NCI-H1930 (cell line): ENCODE measurements at regions not wholly inside any gene's neighbourhood (a gene's known extent, or its start where the extent isn't known, plus 50 kb on each side); places are given as distances from the start of the nearest gene placed in this dataset.

Source experiments
- DNase-seq, 2 experiments: peaks; one replicate each; lab custom pipeline; 2025; lab: John Stamatoyannopoulos, UW

DNA sequence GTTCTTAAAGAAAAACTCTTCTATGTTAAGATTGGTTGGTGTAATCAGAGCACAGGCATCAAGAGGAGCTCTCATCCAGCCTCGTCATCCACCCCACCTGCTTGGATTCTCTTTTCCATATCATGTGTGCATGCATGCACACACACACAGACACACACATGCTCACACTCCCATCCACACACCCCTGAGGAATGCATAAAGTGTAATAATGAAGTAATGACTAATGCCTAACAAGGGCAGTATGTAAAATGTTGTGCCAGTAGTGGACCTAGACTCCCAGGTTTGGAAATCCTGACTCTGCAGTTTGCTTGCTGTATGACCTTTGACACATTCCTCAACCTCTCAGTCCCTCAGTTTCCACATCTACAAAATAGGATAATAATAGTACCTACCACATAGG lies 280.0 kb upstream of the ANKRD55 start:
- no peak for DNase-seq

DNA sequence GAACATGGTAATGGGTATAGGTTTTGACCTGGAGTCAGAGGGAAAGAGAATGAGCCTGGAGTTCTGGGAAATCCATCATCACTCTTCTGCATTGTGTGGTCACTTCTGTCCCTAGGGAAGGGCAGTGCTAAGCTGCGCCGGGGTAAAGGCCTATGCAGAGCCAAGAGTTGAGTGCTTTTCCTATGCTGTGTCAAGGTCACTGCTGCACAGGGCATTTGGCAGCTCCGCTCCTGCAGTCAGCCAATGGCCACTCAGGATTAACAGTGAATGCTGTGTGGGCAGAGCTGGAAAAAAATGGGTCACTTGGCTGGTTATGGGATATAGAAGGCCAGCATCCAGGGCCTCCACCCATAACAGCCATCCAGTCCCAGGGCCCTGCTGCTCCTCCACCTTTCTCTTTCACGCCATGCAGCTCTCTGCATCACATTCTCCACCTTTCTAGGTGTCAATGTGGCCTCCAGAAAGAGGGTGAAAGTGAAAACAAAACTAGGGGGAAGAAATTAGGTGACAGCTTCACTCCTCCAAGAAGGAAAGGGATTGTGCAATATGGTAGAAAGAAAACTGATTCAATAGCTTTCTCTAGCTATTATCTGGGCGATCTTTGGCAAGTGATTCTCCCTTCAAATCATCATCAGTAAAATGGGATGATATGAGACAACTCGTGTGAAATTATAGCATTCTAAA lies 279.3 kb upstream of the ANKRD55 start:
- no peak for DNase-seq

GRCh38 chr5:56511326-56511841 lies 278.3 kb upstream of the ANKRD55 start:
- DNase-seq: no peak

DNA sequence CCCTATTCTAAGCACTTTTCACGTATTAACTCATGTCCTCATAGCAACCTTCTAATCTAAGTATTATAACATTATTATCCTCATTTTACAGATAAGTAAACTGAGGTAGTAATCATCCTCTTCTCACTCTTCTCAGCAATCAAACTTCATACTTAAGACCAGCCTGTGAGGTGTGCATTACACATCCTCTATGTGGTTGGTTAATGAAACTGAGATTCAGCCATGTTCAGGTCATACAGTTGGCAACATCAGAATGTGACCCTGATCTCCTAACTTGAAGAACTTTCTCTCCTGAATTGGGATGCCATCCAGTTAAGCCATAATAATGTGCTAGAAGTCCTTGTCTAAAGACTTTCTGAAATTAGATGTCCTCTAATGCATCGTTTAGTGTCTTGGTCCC lies 275.1 kb upstream of the ANKRD55 start:
- no peak for DNase-seq

- no peak for DNase-seq
Observed at GRCh38 chr5:56507351-56507930, 274.3 kb upstream of the ANKRD55 start.

DNA sequence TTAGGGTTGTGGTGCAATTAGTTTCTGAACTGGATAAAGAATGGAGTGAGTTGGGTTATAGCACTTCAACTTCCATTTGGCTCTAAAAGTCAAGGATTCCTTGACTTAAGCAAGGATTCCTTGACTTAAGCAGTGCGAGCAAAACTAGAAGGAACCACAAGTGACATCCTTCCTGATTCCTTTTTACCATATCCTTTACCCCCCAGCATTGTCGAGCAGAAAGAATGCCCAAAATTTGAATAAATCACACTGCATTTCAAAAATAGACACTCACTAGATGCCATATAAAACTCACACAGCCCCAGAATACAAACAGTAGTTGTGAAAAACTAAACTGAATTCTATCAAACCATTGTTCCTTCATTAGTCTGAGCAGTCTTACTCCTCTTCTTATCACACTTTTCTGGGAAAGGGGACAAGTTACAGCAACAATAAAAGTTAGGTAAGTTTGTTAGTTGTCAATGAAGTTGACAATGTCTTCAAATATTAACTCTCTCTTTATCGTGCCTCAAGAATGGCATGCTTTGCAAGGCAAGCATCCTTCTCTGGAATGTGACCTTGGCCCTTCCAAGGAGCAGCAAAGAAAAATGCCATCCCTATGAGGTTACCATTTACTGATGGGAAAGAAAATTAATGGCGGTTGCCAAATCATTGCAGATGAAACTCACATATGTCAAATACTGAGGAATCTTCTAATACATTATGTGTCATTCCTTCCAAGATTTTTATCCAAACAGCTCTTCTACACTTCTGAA lies 273.3 kb upstream of the ANKRD55 start:
- DNase-seq: no peak

GRCh38 chr5:56503929-56504328 lies 270.8 kb upstream of the ANKRD55 start:
- no peak for DNase-seq

- no peak for DNase-seq
Observed at GRCh38 chr5:56501781-56502557, 268.8 kb upstream of the ANKRD55 start.

GRCh38 chr5:56499901-56500300 lies 266.8 kb upstream of the ANKRD55 start:
- no peak for DNase-seq

DNA sequence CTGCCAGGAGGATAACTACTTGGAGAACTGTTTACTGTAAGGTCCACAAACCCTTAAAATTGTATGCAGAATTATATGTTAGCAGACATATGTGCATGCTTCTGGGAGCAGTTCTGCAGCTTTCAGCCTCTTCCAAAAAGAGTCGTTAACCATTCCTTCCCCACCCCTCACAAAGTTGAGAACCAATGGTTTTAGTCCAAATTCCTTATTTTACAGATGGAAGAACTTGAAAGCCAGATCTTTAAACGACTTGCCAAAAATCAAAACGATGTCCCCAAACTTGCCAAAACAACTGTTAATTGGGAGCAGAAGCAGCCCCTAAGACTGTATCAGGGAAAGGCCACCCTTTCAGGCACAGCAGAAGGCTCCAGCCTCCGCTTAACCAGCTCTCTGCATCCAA lies 266.4 kb upstream of the ANKRD55 start:
- no peak for DNase-seq

DNA sequence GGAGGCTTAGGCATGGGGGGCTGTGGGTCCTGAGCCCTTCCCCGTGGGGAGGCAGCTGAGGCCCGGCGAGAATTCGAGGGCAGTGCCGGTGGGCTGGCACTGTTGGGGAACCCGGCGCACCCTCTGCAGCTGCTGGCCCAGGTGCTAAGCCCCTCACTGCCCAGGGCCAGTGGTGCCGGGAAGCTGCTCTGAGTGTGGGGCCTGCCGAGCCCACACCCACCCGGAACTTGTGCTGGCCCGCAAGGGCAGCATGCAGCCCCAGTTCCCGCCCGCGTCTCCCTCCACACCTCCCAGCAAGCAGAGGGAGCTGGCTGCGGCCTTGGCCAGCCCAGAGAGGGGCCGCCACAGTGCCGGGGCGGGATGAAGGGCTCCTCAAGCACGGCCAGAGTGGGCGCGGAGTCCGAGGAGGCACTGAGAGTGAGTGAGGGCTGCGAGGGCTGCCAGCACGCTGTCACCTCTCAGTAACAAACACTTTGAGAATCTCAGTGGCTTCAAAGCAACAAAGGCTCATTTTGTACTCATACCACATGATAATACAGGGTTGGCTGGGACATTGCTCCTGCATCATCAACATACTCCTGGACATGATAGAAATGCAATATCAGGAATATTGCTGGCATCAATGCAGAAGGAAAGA lies 265.7 kb upstream of the ANKRD55 start:
- no peak for DNase-seq

- DNase-seq: peak in 1 of 2 experiments; percentile 1
Observed at GRCh38 chr5:56496581-56497063, 263.5 kb upstream of the ANKRD55 start.

- DNase-seq: no peak
Observed at GRCh38 chr5:56494300-56494731, 261.2 kb upstream of the ANKRD55 start.

DNA sequence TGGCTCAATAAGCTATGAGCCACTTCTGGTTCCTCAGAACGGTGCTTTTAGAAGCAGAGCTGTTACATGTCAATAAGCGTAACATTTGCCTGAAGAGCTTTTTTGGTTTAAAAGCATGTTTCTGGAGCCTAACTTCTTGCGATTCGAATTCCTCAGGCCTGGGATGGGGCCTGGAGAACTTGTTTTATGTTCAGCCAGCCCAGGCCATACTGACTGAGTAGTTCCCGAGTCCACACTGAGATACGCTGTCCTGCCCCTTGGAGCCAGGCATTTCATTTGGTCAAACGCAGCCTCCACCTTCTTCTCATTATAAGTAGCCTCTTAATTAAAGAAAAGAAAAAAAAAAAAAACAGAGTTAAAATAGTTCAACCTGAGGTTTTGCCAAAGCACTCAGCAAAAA lies 260.6 kb upstream of the ANKRD55 start:
- DNase-seq: no peak

GRCh38 chr5:56493308-56493707 lies 260.2 kb upstream of the ANKRD55 start:
- no peak for DNase-seq

DNA sequence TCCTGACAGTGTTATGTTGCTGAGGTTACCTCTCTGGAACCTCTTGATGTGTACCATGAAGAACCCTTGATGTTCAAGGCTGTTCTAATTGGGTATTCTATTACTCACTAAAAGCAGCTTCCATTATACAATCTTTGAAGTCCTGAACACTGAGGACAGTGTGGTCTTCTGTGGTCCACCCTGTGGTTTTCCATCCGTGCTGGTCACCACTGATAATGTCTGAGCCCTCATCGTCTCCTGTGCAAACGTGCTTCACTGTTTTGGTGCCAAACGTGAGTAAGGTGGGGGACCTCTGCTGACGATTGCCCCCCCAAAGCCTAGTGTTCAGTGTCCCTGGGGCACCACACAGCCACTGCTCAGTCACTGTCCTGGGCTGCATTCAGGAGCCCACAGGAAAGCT lies 259.7 kb upstream of the ANKRD55 start:
- DNase-seq: no peak

DNA sequence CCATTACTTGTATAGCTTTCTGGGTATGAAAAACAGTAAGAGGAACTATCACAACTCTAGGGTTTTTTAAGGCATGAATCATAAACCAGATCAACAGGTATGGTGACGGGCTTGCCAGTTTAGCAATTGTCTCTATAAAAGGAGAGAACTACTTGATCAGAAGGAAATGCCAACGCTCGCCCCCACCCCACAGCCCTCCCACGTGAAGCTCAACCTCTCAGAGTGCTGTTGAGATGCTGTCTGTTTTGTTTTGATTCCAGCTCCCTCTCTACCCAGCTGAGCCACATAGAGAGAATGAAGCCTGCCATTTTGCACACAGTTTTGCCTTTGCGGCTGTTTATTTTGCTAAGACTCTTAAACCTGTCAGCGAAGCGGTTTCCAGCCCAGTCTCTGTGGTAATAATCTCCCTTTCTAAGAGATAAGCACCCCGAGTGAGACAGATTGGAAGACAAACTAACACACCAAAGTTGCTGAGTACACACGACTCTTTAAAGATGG lies 257.9 kb upstream of the ANKRD55 start:
- no peak for DNase-seq

- no peak for DNase-seq
Observed at GRCh38 chr5:56489272-56489671, 256.1 kb upstream of the ANKRD55 start.

DNA sequence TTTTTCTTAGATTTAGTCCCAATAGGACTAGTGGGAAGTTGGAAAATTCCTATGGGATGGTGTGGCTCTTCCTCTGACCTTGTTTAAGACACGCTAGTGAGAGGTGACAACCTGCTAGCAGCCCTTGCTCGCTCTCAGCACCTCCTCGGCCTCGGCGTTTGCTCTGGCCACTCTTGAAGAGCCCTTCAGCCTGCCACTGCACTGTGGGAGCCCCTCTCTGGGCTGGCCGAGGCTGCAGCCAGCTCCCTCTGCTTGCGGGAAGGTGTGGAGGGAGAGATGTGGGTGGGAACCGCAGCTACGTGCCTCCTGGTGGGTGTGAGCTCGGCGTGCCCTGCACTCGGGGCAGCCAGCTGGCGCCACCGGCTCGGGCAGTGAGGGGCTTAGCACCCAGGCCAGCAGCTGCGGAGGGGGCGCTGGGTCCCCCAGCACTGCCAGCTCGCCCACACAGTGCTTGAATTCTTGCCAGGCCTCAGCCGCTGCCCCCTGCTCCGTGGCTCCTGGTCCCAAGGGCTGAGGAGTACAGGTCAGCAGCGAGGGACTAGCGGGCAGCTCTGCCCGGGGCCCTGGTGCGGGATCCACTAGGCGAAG lies 254.5 kb upstream of the ANKRD55 start:
- DNase-seq: no peak

- no peak for DNase-seq
Observed at GRCh38 chr5:56482363-56482762, 249.2 kb upstream of the ANKRD55 start.
